GM21529 (cell line): ENCODE measurements at regions not wholly inside any gene's neighbourhood (a gene's known extent, or its start where the extent isn't known, plus 50 kb on each side); places are given as distances from the start of the nearest gene placed in this dataset.

ENCODE experiments used
- ATAC-seq: cut with Tn5 transposase; IDR thresholded peaks from one replicate; pipeline ENCODE4 v1.9.1; 2021; ENCODE audit not compliant: unreplicated experiment

DNA sequence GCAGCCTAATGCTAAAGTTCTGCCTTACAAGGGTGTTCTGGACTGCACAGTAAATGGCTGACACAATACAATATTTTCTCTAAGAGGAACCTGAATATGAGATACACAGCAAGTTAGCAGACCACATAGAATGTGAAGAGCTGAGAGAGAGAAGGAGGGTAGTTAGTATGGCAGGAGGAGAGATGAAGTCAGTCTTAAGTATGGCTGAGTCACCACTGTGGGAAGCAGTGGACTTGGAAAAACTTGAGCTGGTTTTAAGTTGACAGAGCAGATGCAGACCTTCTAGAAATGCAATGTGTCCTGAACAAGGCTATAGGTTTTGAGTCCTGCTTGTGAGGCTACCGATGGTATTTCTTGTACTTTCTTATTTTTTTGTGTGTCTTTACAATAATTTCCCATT, 172.5 kb downstream of the SH2D1A start:
- ATAC-seq = no peak

DNA sequence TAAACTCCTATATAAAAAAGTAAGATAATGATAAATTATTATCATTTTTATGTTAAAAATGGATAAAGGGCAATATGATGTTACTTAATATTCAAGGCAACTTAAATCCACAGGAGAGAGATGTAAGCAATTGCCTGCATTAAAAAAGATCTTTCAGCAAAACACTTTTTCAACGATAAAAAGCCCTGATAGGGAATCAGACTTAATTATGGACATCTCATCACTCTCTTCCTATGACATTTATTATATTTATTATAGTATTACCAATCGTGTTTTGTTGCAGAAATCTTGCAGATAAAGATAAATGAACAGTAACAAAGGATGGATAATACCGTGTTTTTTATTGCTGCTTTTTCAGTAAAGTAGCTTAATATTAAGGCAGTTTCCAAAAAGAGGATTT, 178.5 kb downstream of the SH2D1A start:
- no peak for ATAC-seq

DNA sequence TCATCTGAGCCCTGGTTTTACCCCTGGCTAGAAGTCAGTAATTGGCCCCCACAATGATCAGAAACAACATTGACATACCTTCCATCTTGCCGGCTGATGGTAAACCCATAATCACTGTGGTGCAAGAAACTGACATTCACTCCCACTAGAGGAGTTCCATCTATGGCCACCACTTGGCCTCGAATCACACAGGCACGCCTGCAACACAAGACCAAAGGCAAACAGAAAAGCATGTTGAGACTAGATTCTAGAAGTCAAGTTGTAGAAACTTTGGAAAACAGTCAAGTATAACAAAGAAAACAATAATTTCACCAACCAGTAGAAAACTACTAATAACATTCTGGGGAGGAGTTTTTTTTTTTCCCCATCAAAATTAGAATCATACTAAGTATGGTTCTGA, 183.4 kb downstream of the SH2D1A start:
- ATAC-seq = no peak

DNA sequence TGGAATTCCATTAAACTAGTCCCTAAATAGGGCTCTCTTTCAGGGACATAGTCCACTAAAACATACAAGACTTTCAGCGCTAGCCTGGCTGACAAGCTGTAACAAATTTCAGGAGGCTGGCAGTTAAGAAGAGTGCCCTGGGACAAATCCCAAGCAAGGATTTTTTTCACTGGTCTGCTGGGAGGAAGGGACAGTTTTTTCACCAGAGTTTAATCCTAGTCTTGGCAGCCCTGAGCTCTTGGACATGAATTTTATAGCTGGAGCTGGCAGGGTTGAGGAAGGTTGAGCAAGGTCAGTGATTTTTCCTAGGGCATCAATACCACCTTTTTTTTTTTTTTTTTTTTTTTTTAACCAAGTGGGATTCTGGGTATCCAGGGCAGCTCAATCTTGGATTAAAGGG, 184.4 kb downstream of the SH2D1A start:
- no peak for ATAC-seq

DNA sequence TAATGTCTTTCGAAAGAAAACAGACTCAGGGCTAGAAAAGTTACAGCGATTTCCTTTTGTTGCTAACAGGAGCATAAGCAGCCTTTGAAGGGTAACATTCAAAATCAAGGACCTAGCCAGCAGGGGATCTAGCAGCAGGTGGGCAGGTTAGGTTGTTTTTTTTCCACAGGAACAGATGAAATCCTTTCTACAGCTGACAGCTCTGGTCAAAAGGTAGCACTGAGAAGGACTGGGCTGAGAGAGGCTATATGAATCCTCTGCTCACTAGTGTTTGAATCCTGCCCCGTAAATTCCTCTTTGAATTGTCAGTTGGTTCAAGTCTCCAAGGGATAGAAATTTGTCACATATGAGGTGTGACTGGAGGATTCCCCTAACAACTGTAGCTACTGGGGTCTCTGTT, 188.2 kb downstream of the SH2D1A start:
- ATAC-seq = no peak

DNA sequence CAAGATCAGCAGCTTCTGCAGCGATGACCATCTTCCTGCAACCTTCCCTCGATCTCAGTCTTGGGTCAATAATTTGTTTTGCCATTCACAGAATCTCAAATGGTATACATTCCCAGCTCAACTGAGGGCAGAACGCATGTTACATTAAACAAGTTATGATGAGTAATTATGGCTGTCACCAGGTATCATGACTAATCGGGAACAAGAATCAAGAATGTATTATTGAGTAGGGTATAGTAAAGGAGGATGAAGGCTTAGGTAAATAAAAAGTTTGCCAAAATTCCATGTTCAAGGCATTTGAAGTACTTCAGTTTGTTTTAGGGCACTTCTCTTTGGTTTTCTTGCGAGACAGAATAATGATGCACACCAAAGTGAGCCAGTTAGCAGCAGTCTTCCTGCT, 194.1 kb downstream of the SH2D1A start:
- no peak for ATAC-seq

DNA sequence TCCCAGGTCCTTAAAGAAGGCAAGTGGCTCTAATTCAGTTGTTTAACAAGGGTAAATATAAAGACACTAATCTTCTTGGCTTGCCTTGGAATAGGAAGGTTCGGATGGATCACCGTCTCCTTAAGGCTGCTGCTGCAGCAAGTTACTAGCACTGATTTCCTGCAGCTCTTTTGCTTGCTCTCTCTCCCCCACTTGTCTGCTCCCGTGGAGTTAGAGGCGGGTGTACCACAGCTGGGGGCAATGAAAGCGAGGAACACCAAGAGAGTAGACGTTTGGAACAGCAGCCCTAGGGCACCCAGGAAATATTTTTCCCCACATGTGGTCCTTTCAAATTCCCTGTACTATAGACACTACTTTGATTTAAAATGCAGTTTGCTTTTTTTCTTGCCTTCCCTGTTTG, 202.2 kb downstream of the SH2D1A start:
- ATAC-seq = no peak

DNA sequence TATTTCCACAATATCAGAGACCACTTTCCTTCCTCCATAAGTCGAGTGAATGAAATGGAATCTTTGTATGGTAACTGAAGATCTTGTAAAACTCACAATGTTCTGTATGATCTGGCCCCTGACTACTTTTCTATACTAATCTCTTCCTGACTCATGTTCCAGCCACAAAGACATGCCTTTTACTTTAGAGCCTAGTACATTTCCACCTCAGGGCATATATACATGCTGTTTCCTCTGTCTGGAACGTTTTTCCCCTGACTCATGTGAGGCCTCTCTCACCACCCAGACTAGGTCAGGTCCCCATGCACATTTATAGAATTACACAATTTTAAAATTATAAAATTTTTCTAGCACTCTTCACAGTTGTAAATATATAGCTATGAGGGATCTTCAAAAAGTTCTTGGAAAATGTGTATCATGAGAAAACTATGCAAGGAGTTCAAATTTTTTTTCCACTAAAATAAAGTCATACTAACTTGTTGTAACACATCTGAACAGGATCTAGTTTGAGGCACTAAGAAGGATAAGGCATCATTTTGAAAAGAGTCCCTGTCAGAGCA, 208.8 kb downstream of the SH2D1A start:
- ATAC-seq = no peak

DNA sequence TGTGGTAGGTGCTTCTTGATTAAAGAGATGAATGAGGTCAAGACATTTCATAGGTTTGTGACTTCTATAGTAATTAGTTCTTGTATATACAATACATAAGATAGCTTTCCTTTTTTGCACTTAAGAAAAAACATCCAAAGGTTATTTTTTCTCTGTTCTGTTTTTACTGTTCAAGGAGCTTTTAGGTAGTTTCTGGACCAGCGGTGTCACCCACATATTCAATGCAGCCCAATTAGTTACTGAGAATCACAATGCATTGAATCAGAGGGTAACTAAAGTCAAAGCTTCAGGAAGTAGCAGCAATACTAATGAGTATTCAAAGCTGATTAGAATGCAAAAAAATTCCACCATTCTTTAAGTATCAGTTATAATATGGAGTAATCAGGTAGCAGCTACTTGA, 211.6 kb downstream of the SH2D1A start:
- ATAC-seq = no peak

DNA sequence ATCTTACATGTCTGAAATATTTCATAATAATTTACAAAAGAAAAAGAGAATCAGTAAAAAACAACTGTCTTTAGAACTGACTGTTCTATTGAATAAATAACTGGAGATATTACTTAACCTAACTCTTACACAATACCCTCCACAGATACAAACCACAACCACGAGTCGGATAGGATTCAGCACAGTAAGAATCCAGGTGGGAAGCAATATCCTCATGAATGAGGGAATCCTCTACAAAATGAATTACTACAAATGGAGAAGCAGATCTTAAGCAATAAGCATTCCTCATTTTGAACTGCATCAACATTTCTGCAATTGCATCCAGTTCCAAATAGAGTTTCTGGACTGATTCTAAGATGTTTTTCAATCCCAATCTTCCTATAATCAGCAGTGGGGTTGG, 227.1 kb downstream of the SH2D1A start:
- no peak for ATAC-seq

DNA sequence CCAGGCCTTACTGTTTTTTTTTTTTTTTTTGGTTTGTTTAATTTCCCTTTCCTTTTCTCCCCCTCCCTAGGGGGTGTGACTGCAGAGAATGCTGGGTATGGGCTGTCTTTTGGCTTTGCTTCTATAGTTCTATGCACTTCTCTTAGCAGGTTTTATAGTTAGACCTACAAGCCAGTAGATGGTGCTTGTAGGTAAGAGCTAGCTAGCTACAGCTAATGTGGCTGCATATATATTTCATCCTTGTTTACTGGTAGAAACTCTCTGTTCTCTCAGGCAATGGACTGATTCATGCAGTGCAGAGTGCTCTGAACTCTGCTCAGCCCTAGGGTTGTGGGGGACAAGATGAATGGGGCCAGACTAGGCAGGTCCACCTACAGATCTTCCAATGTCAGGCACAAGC, 246.4 kb downstream of the SH2D1A start:
- no peak for ATAC-seq

DNA sequence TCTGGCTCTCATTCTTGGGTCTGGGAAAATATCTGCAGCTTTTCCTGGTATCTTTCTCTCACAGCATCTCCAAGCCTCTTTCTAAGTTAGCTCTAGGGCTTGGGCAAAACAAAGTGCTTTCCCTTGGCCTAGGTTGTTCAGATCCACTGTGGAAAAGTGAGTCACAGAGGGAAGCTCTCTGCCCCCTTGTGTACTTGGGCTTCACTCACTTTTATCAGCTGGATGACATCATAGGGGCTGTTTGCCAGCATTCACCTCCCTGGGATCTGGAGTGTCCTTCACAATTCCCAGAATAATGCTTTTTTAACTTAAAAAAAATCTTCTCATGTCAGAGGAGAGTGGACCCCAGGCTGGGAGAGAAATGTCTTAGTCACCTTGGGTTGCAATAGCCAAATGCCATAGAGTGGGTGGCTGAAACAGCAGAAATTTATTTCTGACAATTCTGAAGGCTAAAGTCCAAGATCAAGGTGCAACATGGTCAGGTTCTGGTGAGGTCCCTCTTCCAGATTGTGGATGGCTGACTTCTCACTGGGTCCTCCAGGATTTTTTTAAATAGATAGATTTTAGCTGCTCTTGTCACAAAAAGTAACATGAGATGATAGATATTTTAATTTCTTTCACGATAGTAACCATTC, 247.8 kb downstream of the SH2D1A start:
- no peak for ATAC-seq

DNA sequence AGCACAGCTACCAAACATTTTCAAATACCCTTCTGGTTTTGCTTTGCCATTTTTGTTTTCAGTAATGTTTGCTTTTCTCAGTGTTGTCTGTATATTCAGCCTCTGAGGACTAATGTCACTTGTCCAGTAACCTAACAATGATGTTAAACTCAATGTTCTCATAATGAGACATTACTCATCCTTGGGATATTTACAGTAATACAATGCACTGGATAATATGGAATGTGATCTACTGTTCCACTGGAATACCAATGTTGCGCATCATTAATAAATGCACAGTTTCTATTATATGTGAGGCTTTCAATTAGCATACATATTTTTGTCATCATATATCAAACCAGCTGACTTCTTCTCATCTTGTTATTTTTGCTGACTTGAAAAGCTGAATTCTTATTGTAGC, 259.1 kb downstream of the SH2D1A start:
- no peak for ATAC-seq

DNA sequence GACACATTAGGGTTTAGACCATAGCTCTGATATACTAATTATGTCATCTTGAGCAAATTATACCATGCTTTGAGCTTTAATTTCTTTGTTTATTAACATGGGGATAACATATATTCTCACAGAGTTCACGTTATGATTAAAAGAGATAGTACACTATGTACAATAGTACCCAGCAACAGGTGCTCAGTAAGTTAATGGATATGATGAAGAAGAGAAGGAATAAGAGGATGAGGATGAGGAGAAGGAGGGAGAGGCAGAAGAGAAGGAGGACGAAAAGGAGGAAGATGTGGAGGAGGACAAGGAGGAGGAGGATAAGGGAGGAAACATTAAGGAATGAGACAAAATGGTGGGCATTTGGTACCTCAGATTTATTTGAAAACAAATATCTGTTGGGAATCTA, 260.4 kb downstream of the SH2D1A start:
- ATAC-seq = no peak

DNA sequence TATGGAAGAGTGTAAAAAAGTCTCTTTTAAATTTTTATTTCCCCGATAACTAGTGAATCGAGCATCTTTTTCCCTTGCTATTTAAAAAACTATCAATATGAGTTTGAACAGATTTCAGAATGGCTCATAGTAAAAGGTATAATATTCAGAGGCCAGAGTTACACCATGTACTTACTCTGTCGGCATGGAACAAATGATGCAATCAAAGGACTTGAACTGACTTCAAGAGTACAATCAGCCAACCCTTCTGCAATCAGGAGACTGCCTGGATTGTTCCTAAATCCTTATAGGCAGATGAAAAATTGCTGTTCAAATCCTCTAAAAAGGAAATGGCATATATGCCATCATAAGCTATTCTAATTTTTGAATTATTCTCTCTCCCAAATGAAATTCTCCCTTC, 273.3 kb downstream of the SH2D1A start:
- no peak for ATAC-seq

DNA sequence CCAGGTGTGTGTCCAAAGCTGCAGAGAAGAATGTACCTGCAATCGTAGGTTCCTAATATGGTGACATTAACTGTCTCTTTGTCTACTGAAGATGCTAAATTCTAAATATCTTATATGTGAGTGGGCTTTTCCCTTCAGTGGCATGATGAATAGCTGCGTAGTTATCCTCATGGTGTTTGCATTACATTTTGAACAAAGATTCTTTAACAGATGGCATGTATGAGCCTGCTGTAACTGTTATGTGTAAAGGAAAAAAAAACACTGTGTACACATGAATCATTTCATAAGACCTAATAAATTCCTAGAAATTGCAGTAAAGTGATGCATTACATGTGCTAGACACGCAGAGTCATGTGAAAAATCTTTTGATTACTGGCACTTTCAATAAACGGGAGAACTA, 288.0 kb downstream of the SH2D1A start:
- ATAC-seq = no peak

DNA sequence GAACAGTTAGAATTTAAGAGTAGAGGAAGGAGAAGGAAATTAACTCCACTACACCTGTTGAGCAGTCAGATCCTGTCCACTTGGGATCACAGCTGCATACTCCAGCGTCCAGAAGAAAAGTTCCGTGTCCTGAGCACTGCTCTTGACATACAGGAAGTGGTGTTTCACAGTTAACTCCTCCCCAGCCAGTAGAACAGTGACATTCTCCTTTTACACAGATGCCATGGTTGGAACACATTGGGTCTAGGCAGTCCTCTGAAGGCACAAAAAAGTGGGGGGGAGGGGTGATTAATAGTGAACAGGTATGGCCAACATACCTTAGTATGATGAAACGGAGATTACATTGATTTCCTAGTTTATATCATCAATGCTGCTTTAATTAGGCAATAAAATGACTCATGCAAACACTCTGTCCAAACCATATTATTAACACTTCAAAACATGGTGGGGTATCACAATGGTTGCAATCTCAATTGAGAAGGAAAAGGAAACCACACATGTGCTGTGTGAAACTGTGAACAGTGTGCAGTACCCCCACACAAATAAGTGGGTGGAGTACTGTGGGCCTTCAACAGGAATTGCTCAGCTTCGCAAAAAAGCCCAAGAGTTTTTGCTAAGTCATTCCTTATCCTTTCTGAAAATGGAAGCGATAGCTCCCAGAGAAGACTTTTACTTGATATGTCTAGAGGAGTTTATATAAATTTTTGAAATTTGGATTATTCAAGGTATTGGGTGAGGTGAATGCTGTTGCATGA, 295.6 kb downstream of the SH2D1A start:
- no peak for ATAC-seq

DNA sequence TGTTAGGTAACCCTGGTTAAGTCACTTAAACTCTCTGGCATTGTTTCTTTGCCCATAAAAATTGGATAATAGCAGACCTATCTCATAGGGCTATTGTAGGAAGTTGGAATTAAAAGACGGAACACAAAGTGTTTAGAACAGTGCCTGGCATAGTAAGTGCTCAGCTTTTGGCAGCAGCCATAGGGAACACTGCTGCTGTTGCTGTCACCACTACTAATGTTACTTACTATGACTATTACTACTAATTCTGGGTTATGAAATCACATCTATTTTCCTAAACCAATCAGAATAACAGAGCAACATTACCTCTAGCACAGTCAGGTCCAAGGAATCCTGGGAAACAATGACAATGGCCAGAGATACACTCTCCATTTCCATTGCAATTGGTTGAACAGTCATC, 300.0 kb downstream of the SH2D1A start:
- ATAC-seq = no peak

DNA sequence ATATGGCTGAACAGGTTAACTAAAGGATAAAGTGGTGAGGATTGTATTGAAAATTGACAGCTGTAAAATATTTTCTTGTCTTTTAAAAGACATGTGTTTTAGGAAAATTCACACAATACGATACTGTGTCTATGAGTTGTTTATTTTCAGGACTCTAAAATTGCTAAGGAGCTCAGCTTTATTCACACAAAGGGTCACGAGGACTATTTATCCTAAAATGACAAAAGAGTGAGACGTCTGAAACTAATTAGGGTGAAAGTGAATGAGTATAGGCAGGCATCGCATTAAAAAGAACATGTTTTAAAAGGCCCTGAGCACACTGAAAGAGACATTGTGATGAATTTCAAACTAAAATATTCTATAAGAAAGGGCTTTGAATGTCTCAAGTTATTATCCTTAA, 304.7 kb downstream of the SH2D1A start:
- ATAC-seq = no peak

DNA sequence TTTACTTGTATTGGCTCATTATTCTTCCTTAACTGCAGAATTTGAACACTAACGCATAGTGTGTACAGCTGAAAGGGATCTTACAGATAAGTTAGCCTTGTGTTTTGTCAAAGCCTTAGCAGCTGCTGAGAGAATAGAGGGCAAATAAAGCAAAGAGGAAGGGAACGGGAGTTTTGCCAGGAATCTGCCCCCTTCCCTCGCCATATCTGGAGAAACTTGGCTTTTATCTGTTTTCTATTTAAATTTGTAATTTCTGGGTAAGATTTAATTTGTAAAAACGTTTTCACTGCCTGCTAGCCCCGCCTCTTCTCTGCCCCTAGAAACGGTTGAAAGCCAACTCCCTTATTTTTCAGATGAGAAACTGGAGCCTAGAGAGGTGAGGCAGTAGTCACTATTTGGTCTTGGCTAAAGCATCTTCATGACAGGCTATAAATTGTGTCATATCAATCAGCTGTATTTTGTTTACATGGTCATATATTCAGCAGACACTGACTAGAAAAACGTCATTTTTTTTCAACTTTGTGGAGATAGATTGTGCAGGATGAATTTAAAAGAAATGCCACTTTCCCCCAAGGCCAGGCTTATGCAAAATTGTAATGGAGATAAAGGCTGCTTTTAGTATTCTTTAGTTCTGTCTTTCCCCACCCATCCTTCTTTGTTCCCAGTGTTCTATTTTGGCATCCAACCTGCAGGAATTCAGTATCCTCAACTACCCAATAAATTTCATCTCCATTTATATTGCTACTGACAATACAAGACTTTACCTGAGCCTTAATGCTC, 319.4 kb downstream of the SH2D1A start:
- ATAC-seq = no peak

DNA sequence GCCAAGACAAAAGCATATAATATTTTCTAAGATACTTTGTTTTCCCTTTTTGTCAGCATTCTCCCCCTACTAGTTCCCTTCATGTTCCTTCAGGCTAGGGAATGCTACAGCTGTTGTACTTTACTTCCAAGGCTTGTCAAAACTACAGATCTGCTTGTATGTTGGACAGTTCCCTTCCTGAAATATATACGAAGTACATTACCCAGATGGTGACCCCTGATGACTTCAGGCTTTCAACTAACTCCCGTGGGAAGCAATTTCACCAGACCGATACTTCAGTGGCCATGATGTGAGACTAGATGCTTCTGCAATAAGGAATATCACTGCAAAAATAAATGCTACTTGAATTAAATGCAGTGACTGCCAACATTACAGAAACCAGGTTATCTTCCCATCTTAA, 332.8 kb downstream of the SH2D1A start:
- ATAC-seq = no peak

DNA sequence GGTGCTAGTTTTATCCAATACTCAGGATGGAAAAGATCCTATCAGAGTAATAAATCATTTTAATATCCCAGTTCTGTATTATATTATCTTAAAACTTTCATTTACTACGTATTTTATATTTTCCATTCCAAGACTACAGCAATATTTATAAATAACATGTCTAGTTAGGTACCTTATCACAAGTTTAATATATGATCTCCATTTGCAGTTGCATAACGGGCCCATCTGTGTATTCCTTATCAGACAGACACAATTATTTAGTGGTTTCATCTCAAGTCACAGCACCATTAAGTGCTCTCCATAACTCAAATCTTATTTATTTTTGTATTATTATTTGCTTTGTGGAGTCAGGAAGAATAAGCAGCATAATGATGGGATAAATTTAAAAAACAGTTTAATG, 333.9 kb downstream of the SH2D1A start:
- no peak for ATAC-seq
